H1 (cell line): ENCODE measurements at regions not wholly inside any gene's neighbourhood (a gene's known extent, or its start where the extent isn't known, plus 50 kb on each side); places are given as distances from the start of the nearest gene placed in this dataset.

Experiments used
- CTCF ChIA-PET: fragments of 300-600 bp; sonication (Branson Sonifier 250); formaldehyde crosslinking; loops from one replicate; lab custom pipeline; 2021; ENCODE audit not compliant: partially characterized antibody; lab: Charles Lee
- POLR2A ChIA-PET: fragments of 300-600 bp; sonication (Branson Sonifier 250); formaldehyde crosslinking; loops from one replicate; lab custom pipeline; 2021; ENCODE audit warnings: inconsistent platforms; ENCODE audit not compliant: partially characterized antibody; lab: Charles Lee
- DNase-seq, 2 experiments: peaks; one replicate each; pipeline versions ENCODE4 v3.0.0 to v3.0.0-alpha.2; 2010 to 2022; ENCODE audit warnings: low spot score in 2 of 2, low read depth in 1 of 2, mixed read lengths in 1 of 2
- FAIRE-seq: peaks from 2 replicates; lab custom pipeline; 2011; peaks lifted over from hg19 to GRCh38; lab: Jason Lieb, UNC
- H2AFZ ChIP-seq: 2 replicates; pipeline ENCODE4 v1.8.1; 2012; ENCODE audit warnings: low read length, inconsistent platforms
- H2AK5ac ChIP-seq: 2 replicates; pipeline ENCODE4 v1.6.1; 2013; ENCODE audit warnings: low read depth, low read length
- H2BK120ac ChIP-seq: replicated peaks from 2 replicates; pipeline ENCODE3; 2013; ENCODE audit warnings: low read depth, low read length, inconsistent platforms
- H2BK12ac ChIP-seq: 2 replicates; pipeline ENCODE4 v1.6.1; 2013; ENCODE audit warnings: low read depth, low read length
- H2BK15ac ChIP-seq: 2 replicates; pipeline ENCODE4 v1.6.1; 2013; ENCODE audit warnings: low read length
- H2BK20ac ChIP-seq: 2 replicates; pipeline ENCODE4 v1.6.1; 2013; ENCODE audit warnings: low read length
- H2BK5ac ChIP-seq: 2 replicates; pipeline ENCODE4 v1.6.1; 2013; ENCODE audit warnings: low read depth, low read length
- H3K14ac ChIP-seq: 2 replicates; pipeline ENCODE4 v1.6.1; 2013; ENCODE audit warnings: inconsistent platforms; ENCODE audit not compliant: insufficient read length
- H3K18ac ChIP-seq: 2 replicates; pipeline ENCODE4 v1.6.1; 2013; ENCODE audit warnings: low read length; ENCODE audit errors: extremely low read depth
- H3K23ac ChIP-seq: 2 replicates; pipeline ENCODE4 v1.6.1; 2013; ENCODE audit warnings: inconsistent platforms; ENCODE audit not compliant: insufficient read length
- H3K23me2 ChIP-seq: 2 replicates; pipeline ENCODE4 v1.6.1; 2013; ENCODE audit warnings: low read depth, low read length
- H3K27ac ChIP-seq: 2 replicates; pipeline ENCODE4 v1.6.1; 2011; ENCODE audit warnings: low read depth, low read length, inconsistent platforms
- H3K27me3 ChIP-seq, 4 experiments: replicated peaks in 1 of 4; 1 replicate in 1 of 4; 2 replicates in 3 of 4; pipeline versions ENCODE4 v1.6.1 to v1.8.1; 2011 to 2013; ENCODE audit warnings: low read length in 3 of 4, mild to moderate bottlenecking in 3 of 4, inconsistent platforms in 2 of 4, mixed read lengths in 2 of 4, moderate library complexity in 1 of 4; ENCODE audit not compliant: control insufficient read depth in 3 of 4, insufficient read depth in 3 of 4; ENCODE audit errors: extremely low read depth in 1 of 4
- H3K36me3 ChIP-seq, 4 experiments: 2 replicates each; pipeline versions ENCODE4 v1.6.1 to v1.8.1; 2011 to 2013; ENCODE audit warnings: mild to moderate bottlenecking in 4 of 4, low read length in 3 of 4, moderate library complexity in 2 of 4, control low read depth in 1 of 4, inconsistent platforms in 1 of 4; ENCODE audit not compliant: insufficient read depth in 4 of 4, control insufficient read depth in 2 of 4
- H3K4ac ChIP-seq: replicated peaks from 2 replicates; pipeline ENCODE3; 2013; ENCODE audit warnings: low read length, low read depth, mixed read lengths, inconsistent platforms; ENCODE audit not compliant: insufficient read length
- H3K4me1 ChIP-seq, 4 experiments: replicated peaks in 1 of 4; 1 replicate in 1 of 4; 2 replicates in 3 of 4; pipeline versions ENCODE4 v1.6.1 to v1.8.1; 2011 to 2013; ENCODE audit warnings: low read length in 3 of 4, inconsistent platforms in 2 of 4, mixed read lengths in 1 of 4; ENCODE audit not compliant: insufficient read depth in 4 of 4, control insufficient read depth in 3 of 4
- H3K4me2 ChIP-seq, 2 experiments: 2 replicates each; pipeline versions ENCODE4 v1.6.1 to v1.8.1; 2011 to 2013; ENCODE audit warnings: low read depth in 2 of 2, low read length in 2 of 2, control low read depth in 1 of 2, inconsistent platforms in 1 of 2, mild to moderate bottlenecking in 1 of 2; ENCODE audit not compliant: insufficient read depth in 1 of 2
- H3K4me3 ChIP-seq, 4 experiments: fragments of 200-600, 300-600 bp in 1 of 4; sonication (generic), shearing (Covaris generic), sonication (Bioruptor Twin) in 1 of 4; 2 replicates each; pipeline versions ENCODE4 v1.5.1 to v1.8.1; 2011 to 2016; ENCODE audit warnings: low read length in 4 of 4, low read depth in 3 of 4, control low read depth in 2 of 4, inconsistent platforms in 2 of 4, mild to moderate bottlenecking in 2 of 4, mixed read lengths in 1 of 4, moderate library complexity in 1 of 4; ENCODE audit not compliant: insufficient read depth in 2 of 4; ENCODE audit errors: extremely low read depth in 1 of 4
- H3K56ac ChIP-seq: replicated peaks from 2 replicates; pipeline ENCODE3; 2013; ENCODE audit warnings: low read depth, mild to moderate bottlenecking, mixed read lengths, low read length, inconsistent platforms; ENCODE audit not compliant: insufficient read length
- H3K79me1 ChIP-seq: 2 replicates; pipeline ENCODE4 v1.6.1; 2013; ENCODE audit warnings: low read depth, low read length, control low read depth
- H3K79me2 ChIP-seq, 2 experiments: 2 replicates each; pipeline versions ENCODE4 v1.6.1 to v1.8.1; 2012 to 2013; ENCODE audit warnings: low read length in 2 of 2, mild to moderate bottlenecking in 2 of 2, inconsistent platforms in 1 of 2; ENCODE audit not compliant: insufficient read depth in 2 of 2, control insufficient read depth in 1 of 2
- H3K9ac ChIP-seq, 4 experiments: replicated peaks in 1 of 4; 1 replicate in 1 of 4; 2 replicates in 3 of 4; pipeline versions ENCODE4 v1.6.1 to v1.8.1; 2011 to 2013; ENCODE audit warnings: low read depth in 3 of 4, low read length in 3 of 4, control low read depth in 2 of 4, mild to moderate bottlenecking in 2 of 4, moderate library complexity in 2 of 4, inconsistent platforms in 1 of 4; ENCODE audit errors: extremely low read depth in 1 of 4
- H3K9me3 ChIP-seq, 2 experiments: 2 replicates each; pipeline versions ENCODE4 v1.6.1 to v1.8.1; 2012 to 2013; ENCODE audit warnings: mild to moderate bottlenecking in 2 of 2, moderate library complexity in 2 of 2, control low read depth in 1 of 2, inconsistent platforms in 1 of 2, low read depth in 1 of 2, low read length in 1 of 2, mixed read lengths in 1 of 2; ENCODE audit not compliant: insufficient read depth in 2 of 2
- H4K20me1 ChIP-seq, 2 experiments: replicated peaks in 1 of 2; 2 replicates each; pipeline versions ENCODE3 to v1.8.1; 2011 to 2013; ENCODE audit warnings: inconsistent platforms in 2 of 2, low read length in 2 of 2, mild to moderate bottlenecking in 1 of 2; ENCODE audit not compliant: insufficient read depth in 2 of 2, control insufficient read depth in 1 of 2
- H4K5ac ChIP-seq: 2 replicates; pipeline ENCODE4 v1.6.1; 2013; ENCODE audit warnings: low read length, low read depth, mixed read lengths, inconsistent platforms; ENCODE audit not compliant: insufficient read length
- H4K8ac ChIP-seq: 2 replicates; pipeline ENCODE4 v1.8.0; 2013; ENCODE audit warnings: mild to moderate bottlenecking, moderate library complexity, low read length, inconsistent platforms; ENCODE audit not compliant: insufficient read depth; ENCODE audit errors: extremely low read depth
- H4K91ac ChIP-seq: replicated peaks from 2 replicates; pipeline ENCODE3; 2013; ENCODE audit warnings: low read length, mixed read lengths, inconsistent platforms; ENCODE audit not compliant: insufficient read length
- BCL11A ChIP-seq, 2 experiments: IDR thresholded peaks; one replicate each; pipeline ENCODE4 v1.6.1; 2011; ENCODE audit warnings: low read depth in 2 of 2, low read length in 2 of 2, mild to moderate bottlenecking in 2 of 2
- E2F6 ChIP-seq: IDR thresholded peaks from 2 replicates; pipeline ENCODE4 v1.6.1; 2012; ENCODE audit warnings: inconsistent platforms
- EP300 ChIP-seq, 2 experiments: IDR thresholded peaks; 1 replicate in 1 of 2; 2 replicates in 1 of 2; pipeline ENCODE4 v1.6.1; 2011 to 2012; ENCODE audit warnings: low read depth in 2 of 2, low read length in 2 of 2, mild to moderate bottlenecking in 2 of 2, borderline replicate concordance in 1 of 2, inconsistent platforms in 1 of 2, moderate library complexity in 1 of 2
- FOSL1 ChIP-seq: IDR thresholded peaks from 2 replicates; pipeline ENCODE4 v1.6.1; 2011; ENCODE audit warnings: mild to moderate bottlenecking, low read depth, low read length, moderate library complexity; ENCODE audit not compliant: insufficient read depth
- HDAC2 ChIP-seq, 2 experiments: fragments of 300-600 bp in 1 of 2; sonication (generic) in 1 of 2; IDR thresholded peaks; 2 replicates each; pipeline ENCODE4 v1.6.1; 2011 to 2012; ENCODE audit warnings: low read depth in 2 of 2, low read length in 2 of 2, mild to moderate bottlenecking in 2 of 2, moderate library complexity in 2 of 2, borderline replicate concordance in 1 of 2, inconsistent platforms in 1 of 2
- NANOG ChIP-seq: IDR thresholded peaks from 2 replicates; pipeline ENCODE4 v1.6.1; 2011; ENCODE audit warnings: low read length, low read depth, mild to moderate bottlenecking, inconsistent platforms; ENCODE audit not compliant: insufficient read depth, poor library complexity, severe bottlenecking
- PHF8 ChIP-seq: fragments of 200-600 bp; sonication (generic); conservative IDR thresholded peaks from 2 replicates; pipeline ENCODE4 v1.7.1; 2012; ENCODE audit warnings: low read depth, mild to moderate bottlenecking, inconsistent platforms, low read length, moderate library complexity
- POU5F1 ChIP-seq: IDR thresholded peaks from 2 replicates; pipeline ENCODE4 v1.6.1; 2011; ENCODE audit warnings: low read depth, mild to moderate bottlenecking, low read length, moderate library complexity
- RNF2 ChIP-seq: fragments of 200-900, 300-1000 bp; sonication (generic); IDR thresholded peaks from 2 replicates; pipeline ENCODE4 v1.7.1; 2016; ENCODE audit warnings: borderline replicate concordance, low read depth, mild to moderate bottlenecking, antibody characterized with exemption, low read length; ENCODE audit not compliant: poor library complexity, severe bottlenecking; ENCODE audit errors: missing control alignments
- SP1 ChIP-seq: IDR thresholded peaks from 2 replicates; pipeline ENCODE4 v1.6.1; 2011; ENCODE audit warnings: low read depth, low read length
- YY1 ChIP-seq: IDR thresholded peaks from 2 replicates; pipeline ENCODE4 v1.6.1; 2011; ENCODE audit warnings: low read depth, mild to moderate bottlenecking, low read length
- ZNF274 ChIP-seq: IDR thresholded peaks from 2 replicates; pipeline ENCODE4 v1.7.0; 2012; ENCODE audit warnings: low read length, borderline replicate concordance; ENCODE audit errors: extremely low read depth
- WGBS, 2 experiments: shearing (Covaris generic) in 1 of 2; methylation state at CpG; one replicate each; pipeline versions ENCODE4 v1.1.6 to v1.1.7; 2013 to 2015; ENCODE audit warnings: low lambda C conversion rate in 2 of 2, mixed read lengths in 2 of 2, inconsistent platforms in 1 of 2, low coverage in 1 of 2, missing lambda C conversion rate in 1 of 2; ENCODE audit not compliant: insufficient replicate concordance in 2 of 2, insufficient coverage in 1 of 2, insufficient read length in 1 of 2; ENCODE audit errors: extremely low coverage in 1 of 2, missing lambda C conversion rate in 1 of 2; 5-methylcytosine and 5-hydroxymethylcytosine counted together

- no peaks in the 10 kb centered on the region for H3K9me3 ChIP-seq
- H2BK5ac ChIP-seq: no peak overlapping the region
- H3K4me2 ChIP-seq: peak overlapping the region; percentile 24 to 44; a peak in 2 of 4 replicates
- H2BK120ac ChIP-seq: no peak overlapping the region
- peak; percentile 98 for FAIRE-seq
- H4K20me1 ChIP-seq: no peaks in the 10 kb centered on the region
- no peak overlapping the region for H3K14ac ChIP-seq
- no peak overlapping the region for H2AFZ ChIP-seq
- peak overlapping the region in 1 of 4 experiments; percentile 21; a peak in 1 of 8 replicates for H3K4me3 ChIP-seq
- POLR2A ChIA-PET: interaction anchor here (1.0 kb wide), 1 partner anchor 45 kb away, joined by 3 read pairs; no protein-coding TSS in a partner anchor
- no peak overlapping the region for H2BK20ac ChIP-seq
- CTCF ChIA-PET: no interaction called here
- no peak overlapping the region for H3K23ac ChIP-seq
- H2BK15ac ChIP-seq: no peak overlapping the region
- no peaks in the 10 kb centered on the region for H3K27me3 ChIP-seq
- DNase-seq: peak; percentile 48 to 62
- no peaks in the 10 kb centered on the region for H3K36me3 ChIP-seq
- H3K4me1 ChIP-seq: peaks cover 0 to 6% (median under 1%) of the 10 kb centered on the region in 4 experiments; a peak in 2 of 7 replicates
- H3K56ac ChIP-seq: no peak overlapping the region
- no peaks in the 10 kb centered on the region; the same call in 1 of the 2 replicates for H3K23me2 ChIP-seq
- no peak overlapping the region for H4K91ac ChIP-seq
- no peak overlapping the region for H3K9ac ChIP-seq
- H4K5ac ChIP-seq: no peak overlapping the region
- no peak overlapping the region for H3K4ac ChIP-seq
- 31% methylated on average over 5 of the region's 5 CpGs; no CpG with 5 or more reads in 1 of the 2 experiments for WGBS, 2 experiments
- no peak overlapping the region for H4K8ac ChIP-seq
- no peak overlapping the region for H2BK12ac ChIP-seq
- no peak overlapping the region for H3K18ac ChIP-seq
- H3K79me2 ChIP-seq: no peaks in the 10 kb centered on the region
- H3K79me1 ChIP-seq: no peaks in the 10 kb centered on the region
- H2AK5ac ChIP-seq: no peak overlapping the region
- no peak overlapping the region for H3K27ac ChIP-seq
- TF ChIP-seq ZNF274: no peak
- no peak for TF ChIP-seq FOSL1
- TF ChIP-seq PHF8: no peak
- TF ChIP-seq HDAC2 (IDR thresholded peaks at IDR 0.05; ENCODE audit: borderline replicate concordance in 1 of 2, low read depth in 2 of 2, low read length in 2 of 2): peak in 1 of 2 experiments; percentile 59; a peak in 1 of 4 replicates
- peak; percentile 57; the same call in 1 of the 2 replicates for TF ChIP-seq E2F6
- peak in 1 of 2 experiments; percentile 63; a peak in 1 of 3 replicates for TF ChIP-seq EP300 (IDR thresholded peaks at IDR 0.05; ENCODE audit: borderline replicate concordance in 1 of 2, low read depth in 2 of 2, low read length in 2 of 2)
- TF ChIP-seq YY1: peak; percentile 93
- no peak for TF ChIP-seq RNF2
- TF ChIP-seq BCL11A (IDR thresholded peaks at IDR 0.05; ENCODE audit: low read depth in 2 of 2, low read length in 2 of 2): peak in 1 of 2 experiments; percentile 13
- TF ChIP-seq SP1: peak; percentile 53; the same call in 1 of the 2 replicates
- TF ChIP-seq POU5F1: peak; percentile 66
- TF ChIP-seq NANOG: peak; percentile 71
Measured at GRCh38 chr5:126009566-126009965, 413.6 kb upstream of the GRAMD2B start.
